ENCODE measurements at regions not wholly inside any gene's neighbourhood (a gene's known extent, or its start where the extent isn't known, plus 50 kb on each side); places are given as distances from the start of the nearest gene placed in this dataset.
A peak's percentile ranks its signal among the peaks of the same experiment; 100 is the strongest.

DNA sequence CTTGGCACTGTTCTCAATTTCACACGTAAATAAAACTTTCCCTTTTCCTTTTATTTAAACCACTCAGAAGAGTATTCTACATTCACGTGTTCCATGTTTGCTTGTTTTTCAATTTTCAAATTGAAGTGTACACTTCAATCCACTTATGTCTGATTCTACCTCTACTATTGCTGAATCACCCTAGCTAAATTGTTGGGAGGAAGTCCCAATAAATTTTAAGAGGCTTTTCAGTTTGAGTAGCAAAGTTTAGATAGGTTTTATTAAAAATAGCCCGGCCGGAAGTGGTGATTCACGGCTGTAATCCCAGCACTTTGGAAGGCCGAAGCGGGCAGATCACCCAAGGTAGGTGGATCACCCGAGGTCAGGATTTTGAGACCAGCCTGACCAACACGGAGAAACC, 1414.7 kb upstream of the CELF2 start:
- Histone ChIP-seq H3K4me1 (ENCODE audit: insufficient read depth, poor library complexity, severe bottlenecking) (no peaks in the 10 kb centered on the region), H3K27ac (ENCODE audit: poor library complexity, severe bottlenecking) (no peak overlapping the region), H3K36me3 (ENCODE audit: low read depth) (no peaks in the 10 kb centered on the region), H3K27me3 (ENCODE audit: insufficient read depth, poor library complexity, severe bottlenecking) (no peaks in the 10 kb centered on the region), H3K4me3 (ENCODE audit: severe bottlenecking) (no peak overlapping the region), H3K9me3 (ENCODE audit: severe bottlenecking) (no peaks in the 10 kb centered on the region)
- TF ChIP-seq, protein P1, sequence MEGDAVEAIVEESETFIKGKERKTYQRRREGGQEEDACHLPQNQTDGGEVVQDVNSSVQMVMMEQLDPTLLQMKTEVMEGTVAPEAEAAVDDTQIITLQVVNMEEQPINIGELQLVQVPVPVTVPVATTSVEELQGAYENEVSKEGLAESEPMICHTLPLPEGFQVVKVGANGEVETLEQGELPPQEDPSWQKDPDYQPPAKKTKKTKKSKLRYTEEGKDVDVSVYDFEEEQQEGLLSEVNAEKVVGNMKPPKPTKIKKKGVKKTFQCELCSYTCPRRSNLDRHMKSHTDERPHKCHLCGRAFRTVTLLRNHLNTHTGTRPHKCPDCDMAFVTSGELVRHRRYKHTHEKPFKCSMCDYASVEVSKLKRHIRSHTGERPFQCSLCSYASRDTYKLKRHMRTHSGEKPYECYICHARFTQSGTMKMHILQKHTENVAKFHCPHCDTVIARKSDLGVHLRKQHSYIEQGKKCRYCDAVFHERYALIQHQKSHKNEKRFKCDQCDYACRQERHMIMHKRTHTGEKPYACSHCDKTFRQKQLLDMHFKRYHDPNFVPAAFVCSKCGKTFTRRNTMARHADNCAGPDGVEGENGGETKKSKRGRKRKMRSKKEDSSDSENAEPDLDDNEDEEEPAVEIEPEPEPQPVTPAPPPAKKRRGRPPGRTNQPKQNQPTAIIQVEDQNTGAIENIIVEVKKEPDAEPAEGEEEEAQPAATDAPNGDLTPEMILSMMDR (IDR thresholded peaks at IDR 0.05; ENCODE audit: poor library complexity, severe bottlenecking), result no peak
- no peak for DNase-seq (ENCODE audit: low spot score)
- ATAC-seq (ENCODE audit: low read depth), result no peak

DNA sequence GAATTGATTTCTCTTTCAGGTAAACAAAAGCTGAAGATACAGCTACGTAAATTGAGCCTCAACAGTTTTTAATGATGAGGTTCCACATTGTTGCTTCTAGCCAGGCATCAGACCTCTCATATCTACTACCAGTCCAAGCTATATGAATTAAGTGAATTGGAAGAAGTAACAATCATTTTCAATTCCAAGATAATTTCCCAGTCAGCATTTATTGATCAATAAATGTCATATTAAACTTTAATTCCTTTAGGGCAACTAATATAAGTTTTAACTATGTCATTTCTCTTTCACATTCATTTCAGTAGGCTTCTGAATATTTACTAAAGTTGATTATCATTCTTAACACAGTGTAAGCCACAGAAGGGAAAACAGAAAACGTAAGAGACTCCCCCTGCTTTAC, 1413.7 kb upstream of the CELF2 start:
- no peak for DNase-seq (ENCODE audit: low spot score)
- Histone ChIP-seq H3K36me3 (ENCODE audit: low read depth) (no peaks in the 10 kb centered on the region), H3K27ac (ENCODE audit: poor library complexity, severe bottlenecking) (no peak overlapping the region), H3K27me3 (ENCODE audit: insufficient read depth, poor library complexity, severe bottlenecking) (no peaks in the 10 kb centered on the region), H3K4me1 (ENCODE audit: insufficient read depth, poor library complexity, severe bottlenecking) (peaks cover under 1% of the 10 kb centered on the region), H3K9me3 (ENCODE audit: severe bottlenecking) (no peaks in the 10 kb centered on the region), H3K4me3 (ENCODE audit: severe bottlenecking) (no peak overlapping the region)
- no peak for ATAC-seq (ENCODE audit: low read depth)
- TF ChIP-seq, protein P1 (IDR thresholded peaks at IDR 0.05; ENCODE audit: poor library complexity, severe bottlenecking), result no peak

DNA sequence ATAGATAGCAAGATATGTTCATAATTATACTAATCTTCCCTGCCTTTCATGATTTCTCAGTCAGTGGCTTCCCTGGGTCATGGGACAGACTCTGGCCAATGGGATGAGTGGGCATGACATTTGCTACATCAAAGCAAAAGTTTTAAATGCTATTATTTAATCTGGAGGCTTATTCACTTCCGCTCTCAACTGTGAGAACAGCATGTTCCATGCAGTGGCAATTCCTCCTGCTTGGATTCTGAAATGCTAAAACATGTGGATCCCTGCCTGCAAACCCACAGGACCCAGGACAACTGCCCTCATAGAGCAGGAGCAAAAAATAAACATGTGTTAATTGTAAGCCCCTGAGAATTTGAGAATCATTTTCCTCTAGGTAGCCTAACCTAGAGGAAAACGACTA, 1412.4 kb upstream of the CELF2 start:
- TF ChIP-seq, protein P1 (IDR thresholded peaks at IDR 0.05; ENCODE audit: poor library complexity, severe bottlenecking), result no peak
- Histone ChIP-seq H3K36me3 (ENCODE audit: low read depth) (no peaks in the 10 kb centered on the region), H3K27ac (ENCODE audit: poor library complexity, severe bottlenecking) (no peak overlapping the region), H3K9me3 (ENCODE audit: severe bottlenecking) (no peaks in the 10 kb centered on the region), H3K4me3 (ENCODE audit: severe bottlenecking) (no peak overlapping the region), H3K4me1 (ENCODE audit: insufficient read depth, poor library complexity, severe bottlenecking) (peaks cover 4% of the 10 kb centered on the region), H3K27me3 (ENCODE audit: insufficient read depth, poor library complexity, severe bottlenecking) (no peaks in the 10 kb centered on the region)
- DNase-seq (ENCODE audit: low spot score), result no peak
- no peak for ATAC-seq (ENCODE audit: low read depth)

DNA sequence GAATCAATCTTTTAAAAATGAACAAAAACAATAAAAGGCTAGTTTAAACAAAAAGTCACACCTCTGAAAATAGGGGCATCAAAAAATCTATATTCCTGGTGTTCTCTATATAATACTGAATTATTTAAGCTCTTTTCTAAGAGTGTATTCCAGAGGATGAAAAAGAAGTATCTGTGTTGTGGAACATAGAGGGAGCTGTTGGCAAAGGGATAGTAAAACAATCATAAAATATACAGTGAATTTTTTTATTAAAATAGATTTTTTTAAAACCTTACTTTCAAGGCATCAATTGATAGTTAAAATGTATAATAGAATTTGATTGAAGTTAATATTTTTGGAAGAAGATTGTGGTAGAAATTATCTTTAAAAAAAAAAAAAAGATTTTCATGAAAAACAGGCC, 1409.1 kb upstream of the CELF2 start:
- TF ChIP-seq, protein P1 (IDR thresholded peaks at IDR 0.05; ENCODE audit: poor library complexity, severe bottlenecking), result peak; percentile 79
- no peaks in the 10 kb centered on the region for H3K36me3 ChIP-seq (ENCODE audit: low read depth)
- H3K4me3 ChIP-seq (ENCODE audit: severe bottlenecking), result no peak overlapping the region
- ATAC-seq (ENCODE audit: low read depth) (no peak), DNase-seq (ENCODE audit: low spot score) (no peak)
- peaks cover 2% of the 10 kb centered on the region for H3K9me3 ChIP-seq (ENCODE audit: severe bottlenecking)
- H3K27me3 ChIP-seq (ENCODE audit: insufficient read depth, poor library complexity, severe bottlenecking), result no peaks in the 10 kb centered on the region
- H3K27ac ChIP-seq (ENCODE audit: poor library complexity, severe bottlenecking), result no peak overlapping the region
- H3K4me1 ChIP-seq (ENCODE audit: insufficient read depth, poor library complexity, severe bottlenecking), result peaks cover 4% of the 10 kb centered on the region

DNA sequence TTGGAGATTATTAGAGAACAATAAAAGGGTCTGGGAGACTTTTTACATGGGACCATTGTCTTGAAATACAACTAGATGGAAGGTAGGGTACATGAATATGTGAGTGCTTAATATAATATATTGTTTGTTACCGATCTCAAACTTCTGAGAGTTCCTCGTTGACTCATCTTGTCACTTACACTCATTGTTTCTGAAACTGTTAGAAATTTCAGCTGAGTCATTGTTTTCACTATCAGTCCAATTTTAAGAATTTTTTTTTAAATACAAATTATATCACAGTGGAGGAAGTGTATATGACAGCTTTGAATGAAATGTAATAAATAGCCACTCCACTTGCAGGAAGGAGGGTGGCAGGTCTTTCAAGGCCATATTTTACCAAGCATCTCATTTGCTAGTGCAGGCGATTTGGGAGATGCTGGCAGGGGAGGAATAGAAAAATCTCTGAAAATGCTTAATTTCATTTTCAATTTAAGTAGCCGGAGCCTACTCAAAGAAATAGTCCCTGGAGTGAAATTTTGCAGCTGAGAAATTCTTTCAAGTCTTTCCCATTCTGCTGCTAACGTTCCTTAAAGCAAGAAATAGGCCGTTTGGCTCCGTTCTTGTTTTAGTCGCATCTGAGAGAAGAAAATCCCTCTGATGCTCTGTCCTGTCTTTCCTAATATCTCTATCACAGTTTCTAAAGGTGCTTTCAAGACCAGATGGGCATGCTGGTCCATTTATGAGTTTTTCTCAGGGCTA, 1404.2 kb upstream of the CELF2 start:
- TF ChIP-seq, protein P1 (IDR thresholded peaks at IDR 0.05; ENCODE audit: poor library complexity, severe bottlenecking), result no peak
- no peak for ATAC-seq (ENCODE audit: low read depth)
- Histone ChIP-seq H3K36me3 (ENCODE audit: low read depth) (no peaks in the 10 kb centered on the region), H3K27ac (ENCODE audit: poor library complexity, severe bottlenecking) (no peak overlapping the region), H3K27me3 (ENCODE audit: insufficient read depth, poor library complexity, severe bottlenecking) (no peaks in the 10 kb centered on the region), H3K4me1 (ENCODE audit: insufficient read depth, poor library complexity, severe bottlenecking) (peaks cover 4% of the 10 kb centered on the region), H3K9me3 (ENCODE audit: severe bottlenecking) (peaks cover 2% of the 10 kb centered on the region), H3K4me3 (ENCODE audit: severe bottlenecking) (no peak overlapping the region)
- DNase-seq (ENCODE audit: low spot score), result no peak

Data from RWPE2 (cell line).